ENCODE measurements at regions not wholly inside any gene's neighbourhood (a gene's known extent, or its start where the extent isn't known, plus 50 kb on each side); places are given as distances from the start of the nearest gene placed in this dataset.

GRCh38 chrX:22634083-22634482 lies 361.4 kb downstream of the CBLL2 start:
- no peak for DNase-seq (ENCODE audit: low read depth)
- TF ChIP-seq CTCF (IDR thresholded peaks at IDR 0.05; ENCODE audit: low read depth, low read length, missing control alignments) = no peak
- no peak overlapping the region for H3K4me3 ChIP-seq (ENCODE audit: low read depth, low read length)

- no peak for TF ChIP-seq CTCF (IDR thresholded peaks at IDR 0.05; ENCODE audit: low read depth, low read length, missing control alignments)
- no peak overlapping the region for H3K4me3 ChIP-seq (ENCODE audit: low read depth, low read length)
- DNase-seq (ENCODE audit: low read depth) = no peak
Measured at GRCh38 chrX:22634751-22635150, 362.0 kb downstream of the CBLL2 start.

GRCh38 chrX:22648281-22648680 lies 351.5 kb upstream of the DDX53 start:
- H3K4me3 ChIP-seq (ENCODE audit: low read depth, low read length) = no peak overlapping the region
- no peak for TF ChIP-seq CTCF (IDR thresholded peaks at IDR 0.05; ENCODE audit: low read depth, low read length, missing control alignments)
- DNase-seq (ENCODE audit: low read depth) = no peak

GRCh38 chrX:22650691-22651090 lies 349.1 kb upstream of the DDX53 start:
- TF ChIP-seq CTCF (IDR thresholded peaks at IDR 0.05; ENCODE audit: low read depth, low read length, missing control alignments) = no peak
- H3K4me3 ChIP-seq (ENCODE audit: low read depth, low read length) = no peak overlapping the region
- no peak for DNase-seq (ENCODE audit: low read depth)

GRCh38 chrX:22652596-22652995 lies 347.2 kb upstream of the DDX53 start:
- no peak for TF ChIP-seq CTCF (IDR thresholded peaks at IDR 0.05; ENCODE audit: low read depth, low read length, missing control alignments)
- no peak overlapping the region for H3K4me3 ChIP-seq (ENCODE audit: low read depth, low read length)
- no peak for DNase-seq (ENCODE audit: low read depth)

- H3K4me3 ChIP-seq (ENCODE audit: low read depth, low read length) = no peak overlapping the region
- no peak for TF ChIP-seq CTCF (IDR thresholded peaks at IDR 0.05; ENCODE audit: low read depth, low read length, missing control alignments)
- DNase-seq (ENCODE audit: low read depth) = no peak
Measured at GRCh38 chrX:22660756-22661155, 339.0 kb upstream of the DDX53 start.

GRCh38 chrX:22662776-22663175 lies 337.0 kb upstream of the DDX53 start:
- no peak for TF ChIP-seq CTCF (IDR thresholded peaks at IDR 0.05; ENCODE audit: low read depth, low read length, missing control alignments)
- H3K4me3 ChIP-seq (ENCODE audit: low read depth, low read length) = no peak overlapping the region
- DNase-seq (ENCODE audit: low read depth) = no peak
